Gastrocnemius medialis (tissue), 4 donors: ENCODE measurements at regions not wholly inside any gene's neighbourhood (a gene's known extent, or its start where the extent isn't known, plus 50 kb on each side); places are given as distances from the start of the nearest gene placed in this dataset.

Experiments
- POLR2A ChIP-seq, 2 donors: fragments of 450-650 bp; IDR thresholded peaks; one replicate each; pipeline ENCODE4 v1.6.1; 2017; ENCODE audit warnings: antibody characterized with exemption in 2 of 2, mild to moderate bottlenecking in 2 of 2, moderate library complexity in 2 of 2
- TF ChIP-seq, protein P1 (sequence below), 5 experiments: fragments of 450-650 bp in 3 of 5; fragments of 200-600 bp in 2 of 5; sonication (generic) in 2 of 5; IDR thresholded peaks in 4 of 5; conservative IDR thresholded peaks in 1 of 5; 1 replicate in 4 of 5; 2 replicates in 1 of 5; pipeline ENCODE4 v1.5.1; 2016 to 2019; ENCODE audit warnings: antibody characterized with exemption in 5 of 5, mild to moderate bottlenecking in 3 of 5, moderate library complexity in 3 of 5

GRCh38 chr6:147722158-147722557 is 213.7 kb downstream of the SAMD5 start:
- TF ChIP-seq, protein P1, sequence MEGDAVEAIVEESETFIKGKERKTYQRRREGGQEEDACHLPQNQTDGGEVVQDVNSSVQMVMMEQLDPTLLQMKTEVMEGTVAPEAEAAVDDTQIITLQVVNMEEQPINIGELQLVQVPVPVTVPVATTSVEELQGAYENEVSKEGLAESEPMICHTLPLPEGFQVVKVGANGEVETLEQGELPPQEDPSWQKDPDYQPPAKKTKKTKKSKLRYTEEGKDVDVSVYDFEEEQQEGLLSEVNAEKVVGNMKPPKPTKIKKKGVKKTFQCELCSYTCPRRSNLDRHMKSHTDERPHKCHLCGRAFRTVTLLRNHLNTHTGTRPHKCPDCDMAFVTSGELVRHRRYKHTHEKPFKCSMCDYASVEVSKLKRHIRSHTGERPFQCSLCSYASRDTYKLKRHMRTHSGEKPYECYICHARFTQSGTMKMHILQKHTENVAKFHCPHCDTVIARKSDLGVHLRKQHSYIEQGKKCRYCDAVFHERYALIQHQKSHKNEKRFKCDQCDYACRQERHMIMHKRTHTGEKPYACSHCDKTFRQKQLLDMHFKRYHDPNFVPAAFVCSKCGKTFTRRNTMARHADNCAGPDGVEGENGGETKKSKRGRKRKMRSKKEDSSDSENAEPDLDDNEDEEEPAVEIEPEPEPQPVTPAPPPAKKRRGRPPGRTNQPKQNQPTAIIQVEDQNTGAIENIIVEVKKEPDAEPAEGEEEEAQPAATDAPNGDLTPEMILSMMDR (IDR thresholded peaks at IDR 0.05 in 4 of 5, conservative IDR thresholded peaks at IDR 0.05 in 1 of 5): no peak
- TF ChIP-seq POLR2A (IDR thresholded peaks at IDR 0.05): no peak
